HepG2 (cell line): ENCODE measurements at regions not wholly inside any gene's neighbourhood (a gene's known extent, or its start where the extent isn't known, plus 50 kb on each side); places are given as distances from the start of the nearest gene placed in this dataset.

Experiments
- ARID3A ChIP-seq: IDR thresholded peaks from 2 replicates; pipeline ENCODE4 v1.6.1; 2012; ENCODE audit warnings: low read depth, low read length, improper control_type of control experiment
- ATF2 ChIP-seq: sonication (generic); formaldehyde crosslinking; IDR thresholded peaks from 2 replicates; pipeline ENCODE4 v1.4.0; 2020; ENCODE audit warnings: missing genetic modification reagents
- HDAC2 ChIP-seq: sonication (generic); formaldehyde crosslinking; IDR thresholded peaks from 2 replicates; pipeline ENCODE4 v1.4.0; 2020; ENCODE audit warnings: missing genetic modification reagents
- HMG20B ChIP-seq: conservative IDR thresholded peaks from 2 replicates; pipeline ENCODE4 v1.6.1; 2016; ENCODE audit warnings: missing genetic modification reagents, missing compliant biosample characterization
- ISX ChIP-seq: sonication (generic); formaldehyde crosslinking; conservative IDR thresholded peaks from 2 replicates; pipeline ENCODE4 v1.5.0; 2020; ENCODE audit warnings: missing genetic modification reagents
- MXI1 ChIP-seq: IDR thresholded peaks from 3 replicates; pipeline ENCODE4 v1.6.1; 2012; ENCODE audit warnings: low read depth, low read length, inconsistent platforms, borderline replicate concordance
- PBX3 ChIP-seq: sonication (generic); formaldehyde crosslinking; IDR thresholded peaks from 2 replicates; pipeline ENCODE4 v1.8.1; 2023; ENCODE audit warnings: missing genetic modification reagents, inconsistent platforms, borderline replicate concordance
- PRDM10 ChIP-seq: sonication (generic); formaldehyde crosslinking; IDR thresholded peaks from 2 replicates; pipeline ENCODE4 v1.4.0; 2020; ENCODE audit warnings: low read depth, missing genetic modification reagents
- ZBTB33 ChIP-seq: sonication (generic); formaldehyde crosslinking; IDR thresholded peaks from 2 replicates; pipeline ENCODE4 v1.4.0; 2020; ENCODE audit warnings: missing genetic modification reagents
- ZNF543 ChIP-seq: sonication (generic); formaldehyde crosslinking; IDR thresholded peaks from 2 replicates; pipeline ENCODE4 v1.4.0; 2020; ENCODE audit warnings: mild to moderate bottlenecking, missing genetic modification reagents
- ZNF567 ChIP-seq: sonication (generic); formaldehyde crosslinking; IDR thresholded peaks from 2 replicates; pipeline ENCODE4 v1.8.1; 2023; ENCODE audit warnings: mild to moderate bottlenecking, missing genetic modification reagents, borderline replicate concordance

- TF ChIP-seq HMG20B (CRISPR knock-in tag) (no peak), HDAC2 (no peak), ARID3A (no peak), MXI1 (no peak), ZBTB33 (CRISPR knock-in tag) (no peak), ATF2 (CRISPR knock-in tag) (no peak), ISX (no peak), ZNF567 (CRISPR knock-in tag) (no peak), PRDM10 (CRISPR knock-in tag) (no peak), ZNF543 (CRISPR knock-in tag) (no peak), PBX3 (CRISPR knock-in tag) (no peak)
Observed at GRCh38 chr15:93920204-93920603, 311.2 kb upstream of the MCTP2 start.
